ENCODE measurements at regions not wholly inside any gene's neighbourhood (a gene's known extent, or its start where the extent isn't known, plus 50 kb on each side); places are given as distances from the start of the nearest gene placed in this dataset.

DNA sequence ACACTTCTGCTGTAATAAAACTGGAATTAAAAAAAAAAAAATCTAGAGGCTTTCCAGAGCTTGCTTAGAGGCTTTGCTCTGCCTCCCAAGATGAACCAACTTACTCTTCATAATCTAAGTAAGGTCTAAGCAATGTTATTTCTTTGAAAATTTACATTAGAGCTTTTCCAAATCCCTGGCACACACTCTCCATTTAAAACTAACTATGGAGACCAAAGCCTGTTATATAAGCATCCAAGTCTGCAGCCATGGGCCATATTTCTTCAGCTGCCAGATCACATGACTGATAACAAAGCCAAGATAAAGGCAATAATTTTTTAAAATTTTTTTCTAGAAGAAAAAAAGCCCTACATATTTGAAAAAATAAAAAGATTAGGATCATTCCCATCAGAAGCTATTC lies 55.0 kb upstream of the ARHGEF3 start:
- Histone ChIP-seq H3K18ac (ENCODE audit: low read depth, low read length) (no peak overlapping the region), H4K20me1 (ENCODE audit: insufficient read depth, low read length) (no peaks in the 10 kb centered on the region), H3K14ac (replicated peaks; ENCODE audit: low read depth, low read length) (no peak overlapping the region), H2AK5ac (ENCODE audit: low read depth, low read length) (no peak overlapping the region), H2BK120ac (ENCODE audit: low read depth, low read length) (no peak overlapping the region), H4K8ac (ENCODE audit: low read depth in 2 of 2, low read length in 2 of 2) (no peak overlapping the region), H3K9me3 (ENCODE audit: control insufficient read depth, insufficient read depth, low read length) (no peaks in the 10 kb centered on the region), H3K27me3 (ENCODE audit: control insufficient read depth, insufficient read depth, low read length) (0 out of 2 replicates have a peak, but pooled peaks cover 2% of the 10 kb centered on the region), H3K36me3 (ENCODE audit: control insufficient read depth, insufficient read depth, low read length) (no peaks in the 10 kb centered on the region), H3K4me3 (ENCODE audit: insufficient read depth, low read depth, low read length) (no peak overlapping the region), H3K9ac (ENCODE audit: low read depth, low read length) (no peak overlapping the region), H2BK15ac (ENCODE audit: low read depth, low read length) (no peak overlapping the region), H2BK20ac (ENCODE audit: low read depth, low read length) (no peak overlapping the region), H3K56ac (ENCODE audit: extremely low read depth, insufficient read depth, low read length) (no peak overlapping the region), H3K4ac (ENCODE audit: low read depth, low read length) (no peak overlapping the region), H3K4me1 (ENCODE audit: control insufficient read depth, insufficient read depth, low read length) (no peaks in the 10 kb centered on the region), H3K27ac (ENCODE audit: insufficient read depth, low read length) (no peak overlapping the region), H2AK9ac (replicated peaks; ENCODE audit: low read depth, low read length, poor library complexity) (no peak overlapping the region), H4K5ac (ENCODE audit: low read depth, low read length) (no peak overlapping the region), H2BK5ac (ENCODE audit: low read depth, low read length, poor library complexity, severe bottlenecking) (no peak overlapping the region), H3K9me1 (ENCODE audit: insufficient read depth, low read length) (no peaks in the 10 kb centered on the region), H3K4me2 (ENCODE audit: low read depth, low read length) (no peak overlapping the region), H2AFZ (replicated peaks; ENCODE audit: low read length, poor library complexity) (no peak overlapping the region), H4K91ac (ENCODE audit: insufficient read depth, low read depth, low read length) (no peak overlapping the region), H3K23ac (ENCODE audit: low read depth, low read length) (no peak overlapping the region), H3K79me1 (ENCODE audit: low read depth in 1 of 2, low read length in 2 of 2) (no peaks in the 10 kb centered on the region)
- intact Hi-C loops (cut with micrococcal nuclease) = loop anchor here (5.0 kb wide), 1 partner anchor 131 kb away; no protein-coding TSS in a partner anchor
- ATAC-seq (ENCODE audit: low read depth) (no peak), DNase-seq (no peak)
- POLR2A ChIA-PET (ENCODE audit: unreplicated experiment) = interaction anchor here (0.5 kb wide), 1 partner anchor 19 kb away, joined by 3 read pairs; no protein-coding TSS in a partner anchor
- BruUV-seq (replicated peaks) = no TSS peak
- in situ Hi-C loops (cut with MboI; ENCODE audit: low sequenced_read_pairs) = no loop called here
- dilution Hi-C loops (cut with HindIII; ENCODE audit: low sequenced_read_pairs, unreplicated experiment) = no loop called here
- no peak for TF ChIP-seq BHLHE40 (IDR thresholded peaks at IDR 0.05; ENCODE audit: low read depth, low read length)
- no peak for TF ChIP-seq SMC3 (IDR thresholded peaks at IDR 0.05; ENCODE audit: low read depth, low read length)
- TF ChIP-seq, protein P1, sequence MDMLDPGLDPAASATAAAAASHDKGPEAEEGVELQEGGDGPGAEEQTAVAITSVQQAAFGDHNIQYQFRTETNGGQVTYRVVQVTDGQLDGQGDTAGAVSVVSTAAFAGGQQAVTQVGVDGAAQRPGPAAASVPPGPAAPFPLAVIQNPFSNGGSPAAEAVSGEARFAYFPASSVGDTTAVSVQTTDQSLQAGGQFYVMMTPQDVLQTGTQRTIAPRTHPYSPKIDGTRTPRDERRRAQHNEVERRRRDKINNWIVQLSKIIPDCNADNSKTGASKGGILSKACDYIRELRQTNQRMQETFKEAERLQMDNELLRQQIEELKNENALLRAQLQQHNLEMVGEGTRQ (IDR thresholded peaks at IDR 0.05; ENCODE audit: low read depth, low read length) = no peak
- TF ChIP-seq FOS (IDR thresholded peaks at IDR 0.05; ENCODE audit: low read depth, low read length) = no peak
- TF ChIP-seq POLR2A (IDR thresholded peaks at IDR 0.05; ENCODE audit: low read depth, low read length) = no peak
- no peak for TF ChIP-seq RFX5 (IDR thresholded peaks at IDR 0.05; ENCODE audit: low read depth, low read length)
- TF ChIP-seq MAFK (IDR thresholded peaks at IDR 0.05; ENCODE audit: low read depth, low read length) = no peak
- no peak for TF ChIP-seq ELK1 (IDR thresholded peaks at IDR 0.05; ENCODE audit: borderline replicate concordance, low read depth, low read length)
- TF ChIP-seq RCOR1 (IDR thresholded peaks at IDR 0.05; ENCODE audit: insufficient replicate concordance, low read length) = no peak
- CTCF ChIA-PET = no interaction called here
